NCI-H524 treated with DMSO at 0.1 percent for 48 hours (cell line): ENCODE measurements at regions not wholly inside any gene's neighbourhood (a gene's known extent, or its start where the extent isn't known, plus 50 kb on each side); places are given as distances from the start of the nearest gene placed in this dataset.

Experiments used
- DNase-seq: peaks from one replicate; lab custom pipeline; 2025; lab: John Stamatoyannopoulos, UW

DNA sequence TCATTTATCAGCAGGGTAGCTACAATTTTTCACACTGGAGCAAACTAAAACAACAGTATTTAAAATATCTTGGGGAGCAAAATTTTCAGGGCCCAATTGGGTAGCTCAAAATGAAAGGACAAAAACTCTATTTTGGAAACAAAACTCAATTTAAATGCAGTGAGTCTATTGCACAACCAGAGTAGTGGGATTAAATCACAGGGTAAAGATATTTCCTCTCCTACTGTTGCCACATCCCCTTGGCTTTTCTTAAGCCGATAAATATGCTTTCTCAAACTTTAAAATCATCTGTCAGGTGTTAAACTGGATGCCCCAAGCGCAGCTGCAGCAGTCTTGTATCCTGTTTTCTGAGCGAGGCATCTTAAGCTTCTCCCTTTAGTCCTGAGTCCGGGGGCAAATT lies 1474.3 kb upstream of the CDH9 start:
- no peak for DNase-seq

DNA sequence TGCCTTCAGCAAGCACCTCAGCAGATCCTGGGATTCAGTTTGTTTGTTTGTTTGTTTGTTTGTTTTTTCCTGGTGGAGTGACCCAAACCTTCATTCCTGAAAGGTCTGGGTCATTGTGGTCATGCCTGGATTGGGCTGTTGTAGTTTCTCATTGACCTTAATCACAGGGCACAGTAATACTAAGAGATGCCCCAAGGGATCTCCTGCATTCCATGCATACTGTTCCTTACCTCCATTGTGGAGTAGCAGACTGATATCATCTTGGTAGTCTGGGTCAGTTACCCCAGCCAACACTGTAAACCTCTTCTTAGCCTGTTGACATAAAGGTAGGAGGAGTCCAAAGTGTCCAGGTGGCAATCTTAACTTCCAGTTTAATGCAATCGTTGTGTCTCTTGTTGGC lies 1466.7 kb upstream of the CDH9 start:
- DNase-seq = no peak

DNA sequence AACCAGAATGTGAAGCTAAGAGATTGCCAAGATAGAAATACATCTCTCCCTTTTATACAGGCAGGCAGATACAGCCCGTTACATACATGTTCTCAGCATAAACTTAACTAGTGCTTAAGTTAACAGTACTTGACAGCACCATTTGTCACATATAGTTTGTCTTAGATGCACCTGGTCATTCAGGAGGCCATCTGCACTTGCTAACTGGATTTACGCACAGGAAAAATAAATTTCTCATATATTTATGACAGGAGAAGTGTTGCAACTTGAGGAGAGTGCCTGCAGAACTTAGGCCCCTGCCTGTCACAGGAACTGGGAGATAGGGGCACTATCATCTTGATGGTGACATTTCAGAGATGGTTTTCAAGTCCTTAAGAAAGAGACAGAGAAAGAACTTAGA lies 1462.1 kb upstream of the CDH9 start:
- peak; percentile 7 for DNase-seq

DNA sequence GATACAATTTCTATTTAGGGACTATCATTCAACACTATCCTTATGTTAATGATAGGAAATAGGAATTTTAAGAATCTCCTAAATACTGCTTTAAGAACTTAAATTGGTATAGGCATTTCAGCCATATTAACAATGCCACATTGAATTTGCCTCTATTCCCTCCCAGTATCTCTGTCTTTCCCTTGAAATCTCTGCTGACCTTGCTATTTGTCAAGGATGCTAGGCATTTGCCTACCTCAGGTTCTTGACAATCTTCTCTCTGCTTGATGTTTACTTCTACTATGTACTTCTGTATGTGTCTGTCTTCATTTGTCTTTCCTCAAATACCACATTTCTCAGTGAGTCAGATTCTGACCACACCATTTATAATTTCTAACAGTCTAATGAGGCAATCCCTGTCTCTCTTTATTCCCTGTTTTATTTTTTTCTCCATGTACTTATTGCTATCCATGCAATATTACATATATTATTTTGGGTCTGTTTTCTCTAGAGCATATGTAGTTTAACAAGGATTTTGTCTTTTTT lies 1461.4 kb upstream of the CDH9 start:
- DNase-seq = no peak

DNA sequence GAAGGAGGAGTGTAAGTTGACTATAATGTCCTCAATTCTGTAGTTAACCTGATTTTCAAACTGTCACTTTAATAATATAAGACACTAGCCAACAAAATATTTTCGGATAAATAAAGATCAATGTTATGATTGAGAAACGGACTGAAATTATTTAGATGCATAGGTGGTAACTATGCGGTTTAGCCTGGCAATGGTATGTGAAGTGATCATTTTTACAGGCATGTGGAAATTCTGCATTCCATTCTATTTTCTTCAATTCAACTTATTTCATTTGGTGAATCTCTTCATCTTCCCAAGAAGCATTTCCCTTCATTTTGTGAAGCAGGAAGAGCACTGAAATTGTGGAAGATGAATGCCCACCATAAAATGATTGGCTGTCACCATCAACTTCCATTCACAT lies 1457.5 kb upstream of the CDH9 start:
- DNase-seq = no peak

DNA sequence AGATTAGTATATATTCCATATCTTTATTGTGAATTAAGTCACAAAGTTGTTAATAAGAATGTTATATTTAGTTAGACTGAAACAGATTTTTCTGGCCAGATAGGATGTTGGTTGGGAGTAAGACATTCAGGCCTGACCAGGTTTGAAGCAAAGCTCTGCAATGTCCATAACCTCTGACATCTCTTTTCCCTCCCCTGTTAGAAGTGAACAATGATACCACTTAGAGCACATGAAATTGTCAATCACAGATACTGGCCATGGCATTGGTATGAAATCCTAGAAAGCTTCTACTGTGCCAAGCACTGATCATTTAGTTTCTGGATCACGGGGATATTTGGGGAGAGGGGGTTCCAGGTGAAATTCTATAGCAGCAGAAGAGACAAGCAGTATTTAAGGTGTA lies 1455.1 kb upstream of the CDH9 start:
- no peak for DNase-seq

DNA sequence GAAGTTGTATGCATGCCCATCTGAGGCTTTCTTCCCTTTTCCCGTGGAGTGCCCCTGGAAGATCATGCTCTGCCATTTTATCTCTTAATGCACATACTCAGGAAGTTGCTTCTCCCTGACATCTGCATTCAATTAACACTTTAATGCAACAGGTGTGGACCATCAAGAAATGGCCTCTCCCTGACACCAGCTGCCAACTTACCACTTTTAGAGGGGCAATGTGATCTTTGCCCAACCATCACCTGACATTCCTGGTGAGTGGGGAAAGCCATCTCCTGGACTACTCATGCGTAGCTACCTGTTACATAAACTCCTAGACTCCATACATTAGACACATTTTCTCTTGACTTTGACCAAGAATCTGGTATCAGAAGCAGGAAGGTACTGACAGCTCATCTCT lies 1450.4 kb upstream of the CDH9 start:
- no peak for DNase-seq

DNA sequence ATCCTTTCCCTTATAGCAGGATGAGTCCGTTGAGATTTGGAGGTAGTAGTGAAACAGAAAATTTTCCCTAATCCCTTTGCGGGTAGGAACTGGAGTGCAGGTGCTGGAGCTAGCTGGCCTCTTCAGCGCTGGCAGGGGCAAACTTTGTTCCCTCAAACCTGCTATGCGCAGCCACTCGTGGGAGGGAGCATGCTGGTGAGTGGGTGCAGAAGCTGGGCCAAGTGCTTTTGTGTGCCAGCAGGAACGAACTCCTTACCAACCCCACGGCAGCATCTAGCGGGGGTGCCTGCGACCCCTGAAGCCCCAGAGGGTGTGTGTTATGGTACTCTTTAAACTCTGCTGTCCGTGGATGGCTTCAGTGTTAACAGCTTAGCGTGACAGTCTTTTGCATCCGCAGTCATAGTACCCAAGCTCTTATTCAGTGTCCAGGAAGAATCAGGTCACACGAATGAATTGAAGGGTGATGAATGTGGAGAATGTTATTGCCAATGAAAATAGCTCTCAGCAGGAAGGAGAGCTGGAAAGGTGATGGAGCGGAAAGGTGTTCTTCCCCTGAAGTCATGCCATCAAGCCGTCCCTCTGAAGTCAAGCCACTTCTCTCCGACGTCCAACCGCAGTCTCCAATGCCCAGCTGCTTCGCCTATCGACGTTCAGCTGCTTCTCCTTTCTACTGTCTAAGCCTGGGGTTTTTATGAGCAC lies 1445.1 kb upstream of the CDH9 start:
- DNase-seq = no peak

DNA sequence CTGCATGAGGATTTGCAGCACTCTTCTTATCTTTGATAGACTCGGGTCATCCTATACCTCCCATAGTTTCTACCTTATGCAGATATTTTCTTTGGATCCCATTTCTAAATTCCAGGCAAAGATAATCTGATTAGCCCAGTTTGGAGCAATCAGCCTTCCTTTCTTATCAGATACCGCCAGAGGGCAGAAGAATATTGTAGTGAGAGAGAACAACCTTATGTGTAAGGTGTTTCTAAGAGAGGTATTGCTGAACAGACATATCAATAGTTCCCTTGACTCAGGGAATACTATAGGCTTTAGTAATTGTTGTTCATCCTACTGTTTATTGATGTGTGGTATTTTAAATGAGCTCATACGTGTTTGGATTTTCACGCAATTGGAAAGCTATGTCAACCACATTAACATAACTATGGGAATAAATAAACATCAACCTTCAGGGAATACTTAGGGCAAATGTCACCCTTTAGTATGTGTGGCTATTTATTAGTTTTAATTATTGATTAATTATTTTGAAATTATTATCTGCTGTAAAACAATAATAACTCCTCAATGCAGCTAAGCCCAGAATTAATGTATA lies 1435.2 kb upstream of the CDH9 start:
- DNase-seq = no peak

DNA sequence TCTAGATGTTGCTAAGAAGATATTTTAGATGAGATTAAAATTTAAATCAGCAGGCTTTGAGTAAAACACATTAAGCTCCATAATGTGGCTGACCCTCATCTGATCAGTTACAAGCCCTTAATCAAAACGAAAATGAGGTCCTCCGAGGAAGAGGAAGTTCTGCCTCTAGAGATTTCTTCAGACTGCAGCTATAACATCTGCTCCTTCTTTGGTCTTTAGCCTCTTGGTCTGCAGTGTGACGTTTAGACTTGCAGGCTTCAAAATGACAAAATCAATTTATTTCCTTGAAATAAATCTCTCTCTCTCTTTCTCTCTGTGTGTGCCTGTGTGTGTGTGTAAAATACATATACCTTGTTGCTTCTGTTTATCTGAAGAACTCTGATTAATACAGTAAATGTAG lies 1429.8 kb upstream of the CDH9 start:
- peak; percentile 4 for DNase-seq

DNA sequence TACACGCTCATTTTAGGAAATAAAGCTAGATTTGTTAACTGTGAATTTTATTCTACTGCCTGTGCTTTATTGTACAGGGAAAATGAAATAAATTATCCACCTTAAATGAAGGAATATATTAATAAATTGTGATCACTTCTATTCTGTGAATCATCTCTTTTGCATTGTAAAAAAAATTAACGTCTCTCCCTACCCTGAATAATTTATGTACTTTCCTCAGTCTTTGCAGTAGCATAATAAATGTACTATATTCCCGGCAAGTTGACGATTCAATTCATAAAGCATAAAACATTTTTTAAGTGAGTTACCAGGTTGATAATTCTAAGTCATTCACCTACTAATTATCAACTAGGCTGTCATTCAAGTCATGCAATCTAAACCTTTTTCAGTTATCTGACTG lies 1425.3 kb upstream of the CDH9 start:
- no peak for DNase-seq

DNA sequence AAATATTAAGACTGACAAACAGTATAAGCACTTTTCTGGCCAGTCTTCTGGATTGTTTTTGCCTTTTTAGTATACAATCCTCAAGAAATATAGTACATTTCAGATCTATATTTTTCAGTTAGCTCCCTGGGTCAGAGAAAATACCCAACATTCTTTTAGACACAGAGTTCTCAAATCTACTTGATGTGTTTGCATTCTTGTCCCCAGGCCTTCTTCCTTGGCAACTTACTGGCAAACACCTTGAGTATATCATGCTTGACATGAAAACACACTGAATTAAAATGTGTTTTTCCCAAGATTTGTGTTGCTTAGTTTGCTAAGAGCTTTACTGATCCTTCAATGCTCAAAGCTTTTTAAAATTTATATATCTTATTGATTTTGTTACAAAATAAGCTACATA lies 1413.1 kb upstream of the CDH9 start:
- no peak for DNase-seq

DNA sequence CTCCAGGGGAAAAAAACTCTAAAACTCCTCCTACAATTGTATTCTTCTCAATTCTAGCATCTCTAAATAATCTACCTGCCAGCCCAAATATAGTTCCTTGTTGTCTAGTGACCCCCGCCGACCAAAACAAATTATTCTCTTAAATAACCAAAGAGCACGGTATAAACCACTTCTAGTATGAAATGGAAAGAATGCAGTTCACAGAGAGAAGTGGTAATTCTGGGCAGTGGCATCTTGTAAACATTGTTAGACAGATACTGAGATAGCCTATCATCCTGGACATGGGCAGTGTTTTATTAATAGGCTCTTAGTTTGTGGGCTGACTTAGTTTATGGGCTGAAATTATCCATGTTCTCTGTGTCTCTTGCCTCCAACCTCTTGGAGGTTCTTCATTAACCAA lies 1412.6 kb upstream of the CDH9 start:
- DNase-seq = no peak

DNA sequence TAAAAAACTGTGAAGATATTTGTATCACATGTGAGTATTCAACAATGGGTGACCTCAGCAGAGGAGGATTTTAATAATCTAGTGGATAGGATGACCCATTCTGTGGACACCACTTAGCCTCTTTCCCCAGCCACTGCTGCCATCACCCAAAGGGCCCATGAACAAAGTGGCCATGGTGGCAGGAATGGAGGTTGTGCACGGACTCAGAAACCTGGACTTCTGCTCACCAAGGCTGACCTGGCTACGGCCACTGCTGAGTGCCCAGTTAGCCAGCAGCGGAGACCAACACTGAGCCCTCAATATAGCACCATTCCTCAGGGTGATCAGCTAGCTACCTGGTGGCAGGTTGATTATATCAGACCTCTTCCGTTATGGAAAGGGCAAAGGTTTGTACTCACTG lies 1410.4 kb upstream of the CDH9 start:
- DNase-seq = no peak

DNA sequence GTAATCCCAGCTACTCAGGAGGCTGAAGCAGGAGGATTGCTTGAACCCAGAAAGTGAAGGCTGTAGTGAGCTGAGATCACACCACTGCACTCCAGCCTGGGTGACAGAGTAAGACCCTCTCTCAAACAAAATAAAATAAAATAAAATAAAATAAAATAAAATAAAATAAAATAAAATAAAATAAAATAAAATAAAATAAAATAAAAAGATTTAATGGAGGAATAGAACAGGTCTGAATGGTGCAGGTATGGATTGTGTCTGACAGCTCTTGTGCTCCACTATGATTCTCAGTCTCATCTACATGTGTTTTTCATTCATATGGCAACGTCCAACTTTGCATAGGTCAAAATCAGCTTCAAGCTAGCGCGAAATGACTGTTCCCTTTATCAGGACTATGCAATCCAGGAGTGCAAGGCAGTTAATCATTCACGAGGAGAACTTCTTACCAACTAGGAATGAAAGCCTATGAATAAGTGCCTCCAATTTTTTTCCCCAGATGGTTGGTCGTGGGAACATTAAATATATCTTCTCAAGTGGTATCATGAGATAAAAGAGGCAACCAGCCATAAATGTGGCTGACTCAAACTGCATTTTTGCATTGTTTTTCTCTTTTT lies 1392.3 kb upstream of the CDH9 start:
- DNase-seq = no peak

DNA sequence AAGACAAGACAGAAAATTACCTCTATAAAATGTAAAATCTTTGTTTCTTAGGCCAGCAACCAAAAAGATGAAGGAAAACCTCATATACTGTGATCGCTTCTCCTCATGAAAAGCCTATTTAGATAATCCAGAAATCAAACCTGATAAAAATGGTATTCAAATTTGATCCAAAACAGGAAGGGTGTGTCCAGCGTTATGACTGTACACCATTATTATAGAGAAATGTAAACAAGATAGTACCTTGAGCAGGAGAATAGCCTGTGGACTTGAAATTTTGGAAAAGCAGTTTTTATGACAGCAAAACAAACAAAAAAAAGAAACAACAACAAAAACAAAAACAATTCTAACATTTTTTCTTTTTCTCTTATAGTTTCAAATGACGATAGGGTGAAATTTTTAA lies 1382.8 kb upstream of the CDH9 start:
- no peak for DNase-seq

DNA sequence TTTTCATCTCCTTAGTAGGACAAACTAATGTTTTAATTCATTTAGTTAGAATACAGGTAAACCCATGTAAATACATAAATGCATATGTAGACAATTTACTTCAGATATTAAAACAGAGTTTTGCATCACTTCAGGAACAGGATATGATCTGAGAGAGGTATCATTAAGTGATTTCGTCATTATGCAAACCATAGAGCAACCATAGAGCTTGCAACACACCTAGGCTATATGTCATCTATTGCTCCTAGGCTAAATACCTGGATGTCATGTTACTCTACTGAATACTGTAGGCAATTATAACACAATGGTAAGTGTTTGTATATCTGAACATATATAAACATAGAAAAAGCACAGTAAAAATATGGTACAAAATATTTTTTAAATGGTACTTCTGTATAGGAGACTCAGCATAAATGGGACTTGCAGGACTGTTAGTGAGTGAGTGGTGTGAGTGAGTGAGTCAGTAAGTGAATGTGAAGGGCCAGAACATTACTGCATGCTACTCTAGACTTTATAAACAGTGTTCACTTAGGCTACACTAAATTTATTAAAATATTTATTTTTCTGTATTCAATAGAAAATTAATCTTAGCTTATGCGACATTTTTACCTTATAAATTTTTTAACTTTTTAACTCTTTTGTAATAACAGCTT lies 1377.5 kb upstream of the CDH9 start:
- no peak for DNase-seq

DNA sequence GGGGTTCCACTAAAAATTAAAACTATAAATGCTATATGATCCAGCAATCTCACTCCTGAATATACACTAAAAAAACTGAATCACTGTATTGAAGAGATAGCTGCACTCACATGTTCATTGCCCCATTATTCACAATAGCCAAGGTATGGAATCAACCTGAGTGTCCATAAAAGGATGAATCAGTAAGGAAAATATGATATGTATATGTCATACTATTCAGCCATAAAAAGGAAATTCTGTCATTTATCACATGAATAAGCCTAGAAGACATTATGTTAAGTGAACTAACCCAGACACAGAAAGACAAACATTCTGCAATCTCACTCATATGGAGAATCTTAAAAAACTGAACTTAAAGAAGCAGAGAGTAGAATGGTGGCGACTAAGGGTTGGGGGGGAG lies 1376.2 kb upstream of the CDH9 start:
- DNase-seq = no peak

DNA sequence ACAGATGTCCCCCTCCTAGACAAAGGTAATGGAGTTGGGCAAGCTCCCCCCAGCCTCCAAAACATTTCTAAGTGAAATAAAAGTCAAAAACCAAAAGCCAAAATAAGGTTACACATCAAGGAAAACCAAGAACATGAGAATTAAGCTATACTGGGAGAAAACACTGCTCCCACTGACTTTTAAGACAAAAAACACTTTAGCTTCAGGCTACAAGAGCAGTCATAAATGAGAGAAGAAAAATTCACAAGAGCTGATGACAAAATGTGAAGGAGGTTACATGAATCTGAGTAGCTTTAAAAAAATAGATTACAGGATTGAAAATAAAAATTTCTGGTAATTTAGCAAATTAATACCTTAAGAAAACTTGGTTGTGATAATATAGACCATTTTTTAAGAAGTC lies 1370.3 kb upstream of the CDH9 start:
- no peak for DNase-seq

DNA sequence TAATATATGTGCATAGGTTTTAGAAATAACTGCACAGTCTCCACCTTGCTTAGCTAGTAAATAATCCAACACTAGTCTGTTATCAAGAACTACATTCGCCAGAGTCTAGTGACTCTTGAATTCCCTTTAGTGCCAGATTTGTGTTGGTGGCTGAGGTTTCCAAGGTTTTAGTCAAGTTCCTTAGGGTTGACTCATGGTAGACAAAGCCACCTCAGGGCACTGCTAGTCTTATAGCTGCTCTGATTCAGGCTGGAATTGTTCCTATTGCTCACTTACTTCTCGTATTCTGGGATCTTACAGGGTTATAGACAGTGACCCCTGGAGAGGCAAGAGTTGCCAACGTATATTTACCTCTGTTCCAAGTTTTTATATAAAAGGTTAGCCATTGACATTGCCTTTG lies 1369.8 kb upstream of the CDH9 start:
- no peak for DNase-seq

DNA sequence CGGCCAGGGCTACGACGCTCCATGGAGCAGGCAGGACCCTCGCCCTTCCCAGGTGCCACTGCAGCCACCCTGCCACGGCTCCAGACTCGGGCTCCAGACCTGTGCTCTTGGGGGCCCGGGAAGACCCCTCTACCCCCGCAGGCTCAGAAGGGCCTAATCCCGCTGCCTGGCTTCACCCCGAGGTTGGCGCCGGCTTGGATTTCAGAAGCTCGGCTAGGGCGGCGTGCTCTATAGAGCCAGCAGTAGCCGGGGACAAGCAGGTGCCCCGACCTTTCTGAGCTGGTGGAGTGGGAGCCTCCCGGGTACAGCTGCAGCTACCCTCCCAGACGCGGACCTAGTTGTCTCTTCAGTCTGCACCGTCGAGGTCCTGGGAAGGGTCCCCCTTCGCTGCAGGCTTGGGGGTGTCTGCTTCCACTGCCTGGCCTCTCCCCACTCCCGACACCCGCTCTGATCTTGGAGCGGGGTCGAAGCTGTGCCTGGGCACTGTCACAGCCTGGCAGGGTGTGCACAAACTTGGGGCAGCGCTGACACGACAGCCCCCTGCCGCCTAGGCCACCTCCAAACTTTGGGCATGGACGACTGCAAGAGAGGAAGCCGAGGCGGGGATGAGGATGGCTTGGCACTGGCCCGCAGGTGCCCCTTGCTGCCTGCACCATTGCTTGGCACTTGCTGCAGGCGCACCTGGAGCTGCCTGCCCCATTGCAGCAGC lies 1366.1 kb upstream of the CDH9 start:
- no peak for DNase-seq

DNA sequence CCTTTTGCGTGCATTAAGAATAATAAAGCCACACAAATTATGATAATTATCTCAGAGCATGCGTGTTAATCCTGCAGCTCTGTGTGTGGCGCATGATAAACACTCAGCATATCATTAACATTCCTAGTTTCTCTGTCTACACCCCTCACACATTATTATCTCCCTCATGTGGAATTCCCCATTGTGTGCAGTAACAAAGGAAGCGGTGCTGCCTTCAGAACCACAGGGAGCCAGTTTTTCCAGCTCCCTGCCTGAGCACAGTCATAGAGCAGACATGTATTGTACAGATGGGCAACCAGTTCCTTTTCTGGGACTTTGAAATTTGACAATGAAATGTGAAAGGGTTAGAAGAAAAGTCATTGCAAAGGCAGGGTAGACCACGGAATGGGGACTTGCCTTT lies 1365.5 kb upstream of the CDH9 start:
- no peak for DNase-seq
